ENCODE measurements at regions not wholly inside any gene's neighbourhood (a gene's known extent, or its start where the extent isn't known, plus 50 kb on each side); places are given as distances from the start of the nearest gene placed in this dataset.

DNA sequence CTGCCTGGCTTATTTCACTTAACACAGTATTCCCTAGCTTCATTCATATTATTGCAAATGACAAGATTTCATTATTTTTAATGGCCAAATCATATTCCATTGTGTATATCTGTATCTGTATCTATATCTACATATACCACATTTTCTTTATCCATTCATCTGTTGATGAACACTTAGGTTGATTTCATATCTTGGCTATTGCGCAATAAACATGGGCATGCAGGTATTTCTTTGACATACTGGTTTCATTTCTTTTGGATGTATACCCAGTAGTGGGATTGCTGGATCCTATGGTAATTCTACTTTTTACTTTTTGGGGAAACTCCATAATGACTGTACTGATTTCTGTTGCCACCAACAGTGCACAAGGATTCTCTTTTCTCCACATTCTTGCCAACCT is 68.9 kb upstream of the CREB5 start (continued):
- TF ChIP-seq, protein P1, sequence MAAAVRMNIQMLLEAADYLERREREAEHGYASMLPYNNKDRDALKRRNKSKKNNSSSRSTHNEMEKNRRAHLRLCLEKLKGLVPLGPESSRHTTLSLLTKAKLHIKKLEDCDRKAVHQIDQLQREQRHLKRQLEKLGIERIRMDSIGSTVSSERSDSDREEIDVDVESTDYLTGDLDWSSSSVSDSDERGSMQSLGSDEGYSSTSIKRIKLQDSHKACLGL (CRISPR knock-in tag; IDR thresholded peaks at IDR 0.05; ENCODE audit: borderline replicate concordance, poor library complexity, severe bottlenecking): no peak
- TF ChIP-seq, protein P2, sequence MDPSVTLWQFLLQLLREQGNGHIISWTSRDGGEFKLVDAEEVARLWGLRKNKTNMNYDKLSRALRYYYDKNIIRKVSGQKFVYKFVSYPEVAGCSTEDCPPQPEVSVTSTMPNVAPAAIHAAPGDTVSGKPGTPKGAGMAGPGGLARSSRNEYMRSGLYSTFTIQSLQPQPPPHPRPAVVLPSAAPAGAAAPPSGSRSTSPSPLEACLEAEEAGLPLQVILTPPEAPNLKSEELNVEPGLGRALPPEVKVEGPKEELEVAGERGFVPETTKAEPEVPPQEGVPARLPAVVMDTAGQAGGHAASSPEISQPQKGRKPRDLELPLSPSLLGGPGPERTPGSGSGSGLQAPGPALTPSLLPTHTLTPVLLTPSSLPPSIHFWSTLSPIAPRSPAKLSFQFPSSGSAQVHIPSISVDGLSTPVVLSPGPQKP (CRISPR knock-in tag; IDR thresholded peaks at IDR 0.05): no peak
- TF ChIP-seq NUFIP1 (IDR thresholded peaks at IDR 0.05; ENCODE audit: partially characterized antibody): no peak
- TF ChIP-seq, protein P3, sequence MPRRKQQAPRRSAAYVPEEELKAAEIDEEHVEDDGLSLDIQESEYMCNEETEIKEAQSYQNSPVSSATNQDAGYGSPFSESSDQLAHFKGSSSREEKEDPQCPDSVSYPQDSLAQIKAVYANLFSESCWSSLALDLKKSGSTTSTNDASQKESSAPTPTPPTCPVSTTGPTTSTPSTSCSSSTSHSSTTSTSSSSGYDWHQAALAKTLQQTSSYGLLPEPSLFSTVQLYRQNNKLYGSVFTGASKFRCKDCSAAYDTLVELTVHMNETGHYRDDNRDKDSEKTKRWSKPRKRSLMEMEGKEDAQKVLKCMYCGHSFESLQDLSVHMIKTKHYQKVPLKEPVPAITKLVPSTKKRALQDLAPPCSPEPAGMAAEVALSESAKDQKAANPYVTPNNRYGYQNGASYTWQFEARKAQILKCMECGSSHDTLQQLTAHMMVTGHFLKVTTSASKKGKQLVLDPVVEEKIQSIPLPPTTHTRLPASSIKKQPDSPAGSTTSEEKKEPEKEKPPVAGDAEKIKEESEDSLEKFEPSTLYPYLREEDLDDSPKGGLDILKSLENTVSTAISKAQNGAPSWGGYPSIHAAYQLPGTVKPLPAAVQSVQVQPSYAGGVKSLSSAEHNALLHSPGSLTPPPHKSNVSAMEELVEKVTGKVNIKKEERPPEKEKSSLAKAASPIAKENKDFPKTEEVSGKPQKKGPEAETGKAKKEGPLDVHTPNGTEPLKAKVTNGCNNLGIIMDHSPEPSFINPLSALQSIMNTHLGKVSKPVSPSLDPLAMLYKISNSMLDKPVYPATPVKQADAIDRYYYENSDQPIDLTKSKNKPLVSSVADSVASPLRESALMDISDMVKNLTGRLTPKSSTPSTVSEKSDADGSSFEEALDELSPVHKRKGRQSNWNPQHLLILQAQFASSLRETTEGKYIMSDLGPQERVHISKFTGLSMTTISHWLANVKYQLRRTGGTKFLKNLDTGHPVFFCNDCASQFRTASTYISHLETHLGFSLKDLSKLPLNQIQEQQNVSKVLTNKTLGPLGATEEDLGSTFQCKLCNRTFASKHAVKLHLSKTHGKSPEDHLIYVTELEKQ (CRISPR knock-in tag; IDR thresholded peaks at IDR 0.05): no peak

DNA sequence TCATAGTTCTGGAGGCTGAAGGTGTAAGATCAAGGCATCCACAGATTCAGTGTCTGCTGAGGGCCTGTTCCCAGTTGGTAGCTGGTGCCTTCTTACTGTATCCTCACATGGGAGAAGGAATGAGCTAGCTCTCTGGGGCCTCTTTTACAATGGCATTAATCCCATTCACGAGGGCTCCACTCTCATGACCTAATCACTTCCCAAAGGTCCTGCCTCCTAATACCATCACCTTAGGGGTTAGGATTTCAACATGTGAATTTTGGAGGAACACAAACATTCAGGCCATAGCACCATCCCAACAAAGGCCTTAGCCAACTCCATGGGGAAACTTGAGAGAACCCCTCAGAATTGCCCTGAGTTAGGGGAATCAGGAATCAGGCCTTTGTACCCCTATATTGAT is 66.1 kb upstream of the CREB5 start:
- Histone ChIP-seq H3K4me3 (no peak overlapping the region), H3K27me3 (ENCODE audit: control insufficient read depth in 2 of 2, insufficient read depth in 2 of 2, low read length in 2 of 2) (peaks cover 0 to 5% of the 10 kb centered on the region in 2 experiments; a peak in 3 of 5 replicates), H4K20me1 (replicated peaks; ENCODE audit: control insufficient read depth, insufficient read depth, low read length) (no peaks in the 10 kb centered on the region), H3K79me2 (ENCODE audit: control insufficient read depth, insufficient read depth, low read length) (no peaks in the 10 kb centered on the region), H3K27ac (ENCODE audit: extremely low read depth, low read depth, low read length) (no peak overlapping the region), H3K9me1 (ENCODE audit: control insufficient read depth, insufficient read depth, low read length) (no peaks in the 10 kb centered on the region), H3K9ac (ENCODE audit: insufficient read depth in 1 of 2, low read depth in 2 of 2, low read length in 2 of 2) (no peak overlapping the region), H2AFZ (ENCODE audit: low read depth, low read length) (no peak overlapping the region), H3K4me2 (ENCODE audit: insufficient read depth, low read length) (no peak overlapping the region), H3K36me3 (ENCODE audit: control insufficient read depth, insufficient read depth, low read length) (no peaks in the 10 kb centered on the region), H3K4me1 (replicated peaks in 1 of 2; ENCODE audit: control insufficient read depth in 2 of 2, insufficient read depth in 2 of 2, low read length in 2 of 2) (no peaks in the 10 kb centered on the region), H3K9me3 (replicated peaks; ENCODE audit: control insufficient read depth, insufficient read depth, low read depth, low read length) (no peaks in the 10 kb centered on the region)
- no peak for ATAC-seq
- no peak for FAIRE-seq
- ChIA-PET CTCF (ENCODE audit: low intra/inter-chr PET ratio) (no interaction called here), POLR2A (no interaction called here)
- WGBS (ENCODE audit: insufficient coverage, low coverage, missing lambda C conversion rate): 0% methylated on average over 1 of the region's 1 CpG
- no TSS peak for BruUV-seq (replicated peaks)
- no peak for DNase-seq (ENCODE audit: extremely low read depth in 1 of 4, low spot score in 3 of 4)
- in situ Hi-C loops (cut with MboI) (no loop called here), intact Hi-C loops (cut with micrococcal nuclease) (no loop called here)
- TF ChIP-seq ZNF282 (CRISPR knock-in tag; IDR thresholded peaks at IDR 0.05) (no peak), KDM2B (CRISPR knock-in tag; IDR thresholded peaks at IDR 0.05) (no peak)
- TF ChIP-seq, protein P4, sequence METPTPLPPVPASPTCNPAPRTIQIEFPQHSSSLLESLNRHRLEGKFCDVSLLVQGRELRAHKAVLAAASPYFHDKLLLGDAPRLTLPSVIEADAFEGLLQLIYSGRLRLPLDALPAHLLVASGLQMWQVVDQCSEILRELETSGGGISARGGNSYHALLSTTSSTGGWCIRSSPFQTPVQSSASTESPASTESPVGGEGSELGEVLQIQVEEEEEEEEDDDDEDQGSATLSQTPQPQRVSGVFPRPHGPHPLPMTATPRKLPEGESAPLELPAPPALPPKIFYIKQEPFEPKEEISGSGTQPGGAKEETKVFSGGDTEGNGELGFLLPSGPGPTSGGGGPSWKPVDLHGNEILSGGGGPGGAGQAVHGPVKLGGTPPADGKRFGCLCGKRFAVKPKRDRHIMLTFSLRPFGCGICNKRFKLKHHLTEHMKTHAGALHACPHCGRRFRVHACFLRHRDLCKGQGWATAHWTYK (CRISPR knock-in tag; IDR thresholded peaks at IDR 0.05): no peak
- TF ChIP-seq, protein P5, sequence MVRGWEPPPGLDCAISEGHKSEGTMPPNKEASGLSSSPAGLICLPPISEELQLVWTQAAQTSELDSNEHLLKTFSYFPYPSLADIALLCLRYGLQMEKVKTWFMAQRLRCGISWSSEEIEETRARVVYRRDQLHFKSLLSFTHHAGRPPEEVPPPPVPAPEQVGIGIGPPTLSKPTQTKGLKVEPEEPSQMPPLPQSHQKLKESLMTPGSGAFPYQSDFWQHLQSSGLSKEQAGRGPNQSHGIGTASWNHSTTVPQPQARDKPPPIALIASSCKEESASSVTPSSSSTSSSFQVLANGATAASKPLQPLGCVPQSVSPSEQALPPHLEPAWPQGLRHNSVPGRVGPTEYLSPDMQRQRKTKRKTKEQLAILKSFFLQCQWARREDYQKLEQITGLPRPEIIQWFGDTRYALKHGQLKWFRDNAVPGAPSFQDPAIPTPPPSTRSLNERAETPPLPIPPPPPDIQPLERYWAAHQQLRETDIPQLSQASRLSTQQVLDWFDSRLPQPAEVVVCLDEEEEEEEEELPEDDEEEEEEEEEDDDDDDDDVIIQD (CRISPR knock-in tag; IDR thresholded peaks at IDR 0.05): no peak
- TF ChIP-seq, protein P6, sequence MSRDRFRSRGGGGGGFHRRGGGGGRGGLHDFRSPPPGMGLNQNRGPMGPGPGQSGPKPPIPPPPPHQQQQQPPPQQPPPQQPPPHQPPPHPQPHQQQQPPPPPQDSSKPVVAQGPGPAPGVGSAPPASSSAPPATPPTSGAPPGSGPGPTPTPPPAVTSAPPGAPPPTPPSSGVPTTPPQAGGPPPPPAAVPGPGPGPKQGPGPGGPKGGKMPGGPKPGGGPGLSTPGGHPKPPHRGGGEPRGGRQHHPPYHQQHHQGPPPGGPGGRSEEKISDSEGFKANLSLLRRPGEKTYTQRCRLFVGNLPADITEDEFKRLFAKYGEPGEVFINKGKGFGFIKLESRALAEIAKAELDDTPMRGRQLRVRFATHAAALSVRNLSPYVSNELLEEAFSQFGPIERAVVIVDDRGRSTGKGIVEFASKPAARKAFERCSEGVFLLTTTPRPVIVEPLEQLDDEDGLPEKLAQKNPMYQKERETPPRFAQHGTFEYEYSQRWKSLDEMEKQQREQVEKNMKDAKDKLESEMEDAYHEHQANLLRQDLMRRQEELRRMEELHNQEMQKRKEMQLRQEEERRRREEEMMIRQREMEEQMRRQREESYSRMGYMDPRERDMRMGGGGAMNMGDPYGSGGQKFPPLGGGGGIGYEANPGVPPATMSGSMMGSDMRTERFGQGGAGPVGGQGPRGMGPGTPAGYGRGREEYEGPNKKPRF (IDR thresholded peaks at IDR 0.05; ENCODE audit: low read depth, low read length): no peak
